ENCODE measurements at regions not wholly inside any gene's neighbourhood (a gene's known extent, or its start where the extent isn't known, plus 50 kb on each side); places are given as distances from the start of the nearest gene placed in this dataset.

DNA sequence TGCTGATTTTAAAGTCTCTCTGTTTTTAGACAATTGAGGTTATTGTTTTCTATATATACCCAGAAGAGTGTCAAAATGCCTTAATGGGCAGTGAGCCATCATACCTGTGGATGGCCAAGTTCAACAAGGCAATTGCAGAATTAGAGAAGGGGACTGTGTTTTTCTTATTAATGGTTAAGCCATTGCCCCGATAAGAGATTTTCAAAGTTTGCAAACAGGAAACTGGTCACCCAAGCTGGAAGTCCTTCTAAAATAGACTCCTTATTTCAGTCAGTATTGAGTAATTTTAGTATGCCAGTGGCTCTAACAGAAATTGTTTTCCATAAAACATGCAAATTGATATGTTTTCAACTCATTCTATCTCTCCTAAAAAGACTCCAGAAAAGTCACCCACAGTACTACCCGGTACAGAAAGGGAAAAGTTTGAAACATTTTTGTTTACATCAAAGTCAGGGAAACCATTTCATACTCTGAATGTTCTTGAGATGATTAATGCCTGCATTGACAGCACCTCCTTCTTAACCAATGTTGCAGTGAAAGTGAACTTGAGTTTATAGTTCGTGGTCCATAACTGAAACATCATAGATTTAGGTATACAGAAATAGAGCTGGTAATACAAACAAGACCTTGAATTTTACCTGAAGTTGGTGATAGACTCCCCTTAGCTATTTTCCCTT, 191.1 kb downstream of the TMX1 start:
- no peaks in the 10 kb centered on the region for H3K27me3 ChIP-seq (ENCODE audit: low read depth, low read length)
- no peaks in the 10 kb centered on the region for H3K9me3 ChIP-seq (ENCODE audit: control insufficient read depth in 1 of 2, low read length in 2 of 2)
- H3K36me3 ChIP-seq (ENCODE audit: control insufficient read depth in 1 of 2, insufficient read depth in 2 of 2, low read length in 2 of 2), result no peaks in the 10 kb centered on the region
- H3K4me1 ChIP-seq (ENCODE audit: control insufficient read depth in 1 of 2, insufficient read depth in 2 of 2, low read length in 2 of 2), result no peaks in the 10 kb centered on the region
- H3K4me3 ChIP-seq (ENCODE audit: low read depth in 1 of 2, low read length in 2 of 2), result no peak overlapping the region
- H3K27ac ChIP-seq (ENCODE audit: low read length), result no peak overlapping the region

- Histone ChIP-seq H3K9me3 (ENCODE audit: control insufficient read depth in 1 of 2, low read length in 2 of 2) (no peaks in the 10 kb centered on the region), H3K27me3 (ENCODE audit: low read depth, low read length) (no peaks in the 10 kb centered on the region), H3K27ac (ENCODE audit: low read length) (no peak overlapping the region), H3K4me1 (ENCODE audit: control insufficient read depth in 1 of 2, insufficient read depth in 2 of 2, low read length in 2 of 2) (no peaks in the 10 kb centered on the region), H3K4me3 (ENCODE audit: low read depth in 1 of 2, low read length in 2 of 2) (no peak overlapping the region), H3K36me3 (ENCODE audit: control insufficient read depth in 1 of 2, insufficient read depth in 2 of 2, low read length in 2 of 2) (no peaks in the 10 kb centered on the region)
Measured at GRCh38 chr14:51431741-51432140, 191.7 kb downstream of the TMX1 start.

GRCh38 chr14:51432302-51432948, 192.4 kb downstream of the TMX1 start:
- H3K36me3 ChIP-seq (ENCODE audit: control insufficient read depth in 1 of 2, insufficient read depth in 2 of 2, low read length in 2 of 2), result no peaks in the 10 kb centered on the region
- no peaks in the 10 kb centered on the region for H3K27me3 ChIP-seq (ENCODE audit: low read depth, low read length)
- H3K9me3 ChIP-seq (ENCODE audit: control insufficient read depth in 1 of 2, low read length in 2 of 2), result no peaks in the 10 kb centered on the region
- H3K4me3 ChIP-seq (ENCODE audit: low read depth in 1 of 2, low read length in 2 of 2), result no peak overlapping the region
- no peaks in the 10 kb centered on the region for H3K4me1 ChIP-seq (ENCODE audit: control insufficient read depth in 1 of 2, insufficient read depth in 2 of 2, low read length in 2 of 2)
- no peak overlapping the region for H3K27ac ChIP-seq (ENCODE audit: low read length)

DNA sequence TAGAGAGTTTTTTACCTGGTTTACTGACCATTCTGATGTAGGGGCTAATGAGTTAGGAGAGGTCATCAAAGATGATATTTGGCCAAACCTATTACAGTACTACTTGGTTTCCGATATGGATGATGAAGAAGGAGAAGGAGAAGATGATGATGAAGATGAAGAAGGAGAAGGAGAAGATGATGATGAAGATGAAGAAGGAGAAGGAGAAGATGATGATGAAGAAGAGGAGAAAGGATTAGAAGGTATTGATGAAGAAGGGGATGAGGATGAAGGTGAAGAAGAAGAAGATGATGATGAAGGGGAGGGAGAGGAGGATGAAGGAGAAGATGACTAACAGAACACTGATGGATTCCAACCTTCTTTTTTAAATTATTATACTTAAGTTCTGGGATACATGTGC, 196.6 kb downstream of the TMX1 start:
- H3K9me3 ChIP-seq (ENCODE audit: control insufficient read depth in 1 of 2, low read length in 2 of 2), result no peaks in the 10 kb centered on the region
- H3K4me1 ChIP-seq (ENCODE audit: control insufficient read depth in 1 of 2, insufficient read depth in 2 of 2, low read length in 2 of 2), result no peaks in the 10 kb centered on the region
- H3K4me3 ChIP-seq (ENCODE audit: low read depth in 1 of 2, low read length in 2 of 2), result no peak overlapping the region
- H3K27me3 ChIP-seq (ENCODE audit: low read depth, low read length), result no peaks in the 10 kb centered on the region
- no peaks in the 10 kb centered on the region for H3K36me3 ChIP-seq (ENCODE audit: control insufficient read depth in 1 of 2, insufficient read depth in 2 of 2, low read length in 2 of 2)
- no peak overlapping the region for H3K27ac ChIP-seq (ENCODE audit: low read length)

DNA sequence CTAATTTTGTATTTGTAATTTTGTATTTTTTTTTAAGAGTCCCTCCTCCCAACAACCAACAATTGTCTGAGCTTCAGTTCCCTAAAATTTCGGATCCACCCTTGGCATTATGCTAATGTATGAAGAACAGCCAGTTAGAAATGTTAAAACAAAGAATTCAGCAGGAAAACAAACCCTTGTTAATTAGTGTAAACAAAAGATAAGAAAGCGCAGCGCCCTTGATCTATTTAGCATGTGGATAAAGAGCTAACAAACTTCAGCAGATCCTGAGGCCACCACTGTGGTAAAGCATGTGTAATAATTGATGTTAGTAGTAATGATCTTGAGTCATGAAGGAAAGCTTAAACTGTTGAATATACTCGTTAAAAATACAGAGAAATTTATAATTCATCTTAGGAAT, 199.8 kb downstream of the TMX1 start:
- Histone ChIP-seq H3K4me1 (ENCODE audit: control insufficient read depth in 1 of 2, insufficient read depth in 2 of 2, low read length in 2 of 2) (peaks cover 0 to 9% of the 10 kb centered on the region in 2 donors), H3K9me3 (ENCODE audit: control insufficient read depth in 1 of 2, low read length in 2 of 2) (no peaks in the 10 kb centered on the region), H3K27me3 (ENCODE audit: low read depth, low read length) (no peaks in the 10 kb centered on the region), H3K4me3 (ENCODE audit: low read depth in 1 of 2, low read length in 2 of 2) (no peak overlapping the region), H3K27ac (ENCODE audit: low read length) (no peak overlapping the region), H3K36me3 (ENCODE audit: control insufficient read depth in 1 of 2, insufficient read depth in 2 of 2, low read length in 2 of 2) (no peaks in the 10 kb centered on the region)

GRCh38 chr14:51441001-51441400, 201.0 kb downstream of the TMX1 start:
- Histone ChIP-seq H3K27ac (ENCODE audit: low read length) (no peak overlapping the region), H3K9me3 (ENCODE audit: control insufficient read depth in 1 of 2, low read length in 2 of 2) (no peaks in the 10 kb centered on the region), H3K27me3 (ENCODE audit: low read depth, low read length) (no peaks in the 10 kb centered on the region), H3K4me1 (ENCODE audit: control insufficient read depth in 1 of 2, insufficient read depth in 2 of 2, low read length in 2 of 2) (peaks cover 0 to 9% of the 10 kb centered on the region in 2 donors), H3K4me3 (ENCODE audit: low read depth in 1 of 2, low read length in 2 of 2) (no peak overlapping the region), H3K36me3 (ENCODE audit: control insufficient read depth in 1 of 2, insufficient read depth in 2 of 2, low read length in 2 of 2) (no peaks in the 10 kb centered on the region)

DNA sequence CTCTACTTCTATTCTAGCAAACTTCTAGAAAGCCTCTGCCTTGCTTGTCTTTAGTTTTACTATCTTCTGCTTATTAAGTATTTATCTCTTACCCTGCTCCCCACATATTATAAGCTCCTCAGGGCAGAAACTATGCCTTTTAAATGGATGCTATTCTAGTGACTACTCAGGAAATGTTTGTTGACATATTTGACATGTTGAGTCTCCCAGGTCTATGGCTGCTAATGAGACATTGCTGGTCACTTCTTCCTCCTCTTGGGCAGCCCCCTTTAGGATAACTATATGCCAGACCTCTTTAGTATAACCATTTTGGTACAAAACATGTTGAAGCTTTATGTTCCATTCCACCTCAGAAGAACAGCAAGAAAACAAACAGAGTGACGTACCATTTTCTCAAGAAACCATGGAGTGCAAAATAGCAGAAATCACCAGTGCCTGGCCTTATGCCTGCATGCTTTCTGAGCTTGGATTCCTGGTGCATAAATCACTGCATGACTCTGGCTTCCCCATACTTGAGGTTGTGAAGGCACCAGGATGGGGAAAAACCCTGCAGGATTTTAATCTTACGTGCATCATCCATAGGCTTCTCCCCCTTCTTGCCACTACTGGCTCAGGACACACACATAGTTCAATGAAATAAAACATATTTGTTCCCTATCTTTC, 202.6 kb downstream of the TMX1 start:
- no peak overlapping the region for H3K4me3 ChIP-seq (ENCODE audit: low read depth in 1 of 2, low read length in 2 of 2)
- H3K27ac ChIP-seq (ENCODE audit: low read length), result no peak overlapping the region
- H3K4me1 ChIP-seq (ENCODE audit: control insufficient read depth in 1 of 2, insufficient read depth in 2 of 2, low read length in 2 of 2), result peaks cover 0 to 9% of the 10 kb centered on the region in 2 donors
- no peaks in the 10 kb centered on the region for H3K9me3 ChIP-seq (ENCODE audit: control insufficient read depth in 1 of 2, low read length in 2 of 2)
- no peaks in the 10 kb centered on the region for H3K27me3 ChIP-seq (ENCODE audit: low read depth, low read length)
- no peaks in the 10 kb centered on the region for H3K36me3 ChIP-seq (ENCODE audit: control insufficient read depth in 1 of 2, insufficient read depth in 2 of 2, low read length in 2 of 2)

- Histone ChIP-seq H3K9me3 (ENCODE audit: control insufficient read depth in 1 of 2, low read length in 2 of 2) (no peaks in the 10 kb centered on the region), H3K4me1 (ENCODE audit: control insufficient read depth in 1 of 2, insufficient read depth in 2 of 2, low read length in 2 of 2) (peaks cover under 1 to 9% of the 10 kb centered on the region in 2 donors), H3K36me3 (ENCODE audit: control insufficient read depth in 1 of 2, insufficient read depth in 2 of 2, low read length in 2 of 2) (no peaks in the 10 kb centered on the region), H3K27ac (ENCODE audit: low read length) (no peak overlapping the region), H3K27me3 (ENCODE audit: low read depth, low read length) (no peaks in the 10 kb centered on the region), H3K4me3 (ENCODE audit: low read depth in 1 of 2, low read length in 2 of 2) (no peak overlapping the region)
Measured at GRCh38 chr14:51443195-51444018, 203.4 kb downstream of the TMX1 start.

- no peaks in the 10 kb centered on the region for H3K36me3 ChIP-seq (ENCODE audit: control insufficient read depth in 1 of 2, insufficient read depth in 2 of 2, low read length in 2 of 2)
- H3K27ac ChIP-seq (ENCODE audit: low read length), result no peak overlapping the region
- H3K4me1 ChIP-seq (ENCODE audit: control insufficient read depth in 1 of 2, insufficient read depth in 2 of 2, low read length in 2 of 2), result peaks cover 5 to 16% of the 10 kb centered on the region in 2 donors
- H3K27me3 ChIP-seq (ENCODE audit: low read depth, low read length), result no peaks in the 10 kb centered on the region
- H3K4me3 ChIP-seq (ENCODE audit: low read depth in 1 of 2, low read length in 2 of 2), result no peak overlapping the region
- H3K9me3 ChIP-seq (ENCODE audit: control insufficient read depth in 1 of 2, low read length in 2 of 2), result no peaks in the 10 kb centered on the region
Measured at GRCh38 chr14:51444353-51445000, 204.4 kb downstream of the TMX1 start.

- H3K27me3 ChIP-seq (ENCODE audit: low read depth, low read length), result no peaks in the 10 kb centered on the region
- no peaks in the 10 kb centered on the region for H3K9me3 ChIP-seq (ENCODE audit: control insufficient read depth in 1 of 2, low read length in 2 of 2)
- no peak overlapping the region for H3K27ac ChIP-seq (ENCODE audit: low read length)
- peaks cover 5 to 16% of the 10 kb centered on the region in 2 donors for H3K4me1 ChIP-seq (ENCODE audit: control insufficient read depth in 1 of 2, insufficient read depth in 2 of 2, low read length in 2 of 2)
- H3K36me3 ChIP-seq (ENCODE audit: control insufficient read depth in 1 of 2, insufficient read depth in 2 of 2, low read length in 2 of 2), result no peaks in the 10 kb centered on the region
- H3K4me3 ChIP-seq (ENCODE audit: low read depth in 1 of 2, low read length in 2 of 2), result no peak overlapping the region
Measured at GRCh38 chr14:51445001-51445390, 204.9 kb downstream of the TMX1 start.

DNA sequence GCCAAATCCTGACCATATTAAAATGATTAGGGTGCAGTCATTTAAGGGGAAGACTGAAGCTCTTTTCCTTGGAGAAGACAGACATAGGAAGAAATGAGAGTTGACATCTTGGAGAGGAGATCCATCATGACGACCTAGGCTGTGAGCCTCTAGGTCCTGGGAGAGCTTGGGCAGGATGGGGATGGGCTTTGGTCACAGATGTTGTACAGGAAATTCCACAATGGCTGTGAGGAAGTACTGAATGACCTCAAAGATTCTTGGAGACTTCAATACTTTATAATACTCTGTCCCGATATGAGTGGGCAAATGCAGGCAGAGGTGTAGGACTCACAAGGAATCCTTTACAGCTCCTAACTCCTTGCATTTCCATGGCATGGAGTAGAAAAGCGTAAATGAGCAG, 204.9 kb upstream of the FRMD6 start:
- H3K27ac ChIP-seq (ENCODE audit: low read length), result no peak overlapping the region
- H3K4me1 ChIP-seq (ENCODE audit: control insufficient read depth in 1 of 2, insufficient read depth in 2 of 2, low read length in 2 of 2), result peaks cover 5 to 16% of the 10 kb centered on the region in 2 donors

More for the DNA sequence above, 204.9 kb upstream of the FRMD6 start:
- H3K4me3 ChIP-seq (ENCODE audit: low read depth in 1 of 2, low read length in 2 of 2), result no peak overlapping the region
- H3K27me3 ChIP-seq (ENCODE audit: low read depth, low read length), result no peaks in the 10 kb centered on the region
- H3K9me3 ChIP-seq (ENCODE audit: control insufficient read depth in 1 of 2, low read length in 2 of 2), result no peaks in the 10 kb centered on the region
- H3K36me3 ChIP-seq (ENCODE audit: control insufficient read depth in 1 of 2, insufficient read depth in 2 of 2, low read length in 2 of 2), result no peaks in the 10 kb centered on the region
